DMS53 treated with DMSO at 0.1 percent for 48 hours (cell line): ENCODE measurements at regions not wholly inside any gene's neighbourhood (a gene's known extent, or its start where the extent isn't known, plus 50 kb on each side); places are given as distances from the start of the nearest gene placed in this dataset.
"Not testable (repeated sequence)": the region's sequence is repeated elsewhere in the genome, so short reads cannot be mapped to it uniquely, and the experiment has no call there.

ENCODE experiments used
- DNase-seq: peaks from one replicate; lab custom pipeline; 2025; ENCODE audit not compliant: unreplicated experiment; lab: John Stamatoyannopoulos, UW

GRCh38 chr4:54403700-54404453 is 174.8 kb downstream of the PDGFRA start:
- no peak for DNase-seq

- peak; percentile 18 for DNase-seq
These were observed 180.3 kb downstream of the PDGFRA start for GRCh38 chr4:54409270-54409817.

- no peak for DNase-seq
These were observed 185.5 kb downstream of the PDGFRA start for GRCh38 chr4:54414545-54414944.

- DNase-seq: no peak
These were observed 188.4 kb downstream of the PDGFRA start for GRCh38 chr4:54417476-54417875.

GRCh38 chr4:54418468-54418867 is 189.4 kb downstream of the PDGFRA start:
- no peak for DNase-seq

GRCh38 chr4:54423066-54423465 is 194.0 kb downstream of the PDGFRA start:
- no peak for DNase-seq

- no peak for DNase-seq
These were observed 198.7 kb downstream of the PDGFRA start for GRCh38 chr4:54427826-54428225.

GRCh38 chr4:54428940-54429339 is 199.8 kb downstream of the PDGFRA start:
- no peak for DNase-seq

- peak; percentile 10 for DNase-seq
These were observed 204.6 kb downstream of the PDGFRA start for GRCh38 chr4:54433686-54434085.

- DNase-seq: no peak
These were observed 210.7 kb downstream of the PDGFRA start for GRCh38 chr4:54439831-54440243.

GRCh38 chr4:54440394-54441136 is 211.5 kb downstream of the PDGFRA start:
- DNase-seq: peak; percentile 59

- DNase-seq: no peak
These were observed 211.9 kb upstream of the KIT start for GRCh38 chr4:54445866-54446265.

- DNase-seq: no peak
These were observed 211.2 kb upstream of the KIT start for GRCh38 chr4:54446581-54446980.

GRCh38 chr4:54447304-54447703 is 210.5 kb upstream of the KIT start:
- DNase-seq: no peak

- DNase-seq: no peak
These were observed 207.8 kb upstream of the KIT start for GRCh38 chr4:54449999-54450398.

GRCh38 chr4:54466960-54467359 is 190.8 kb upstream of the KIT start:
- DNase-seq: not testable (repeated sequence)

- peak; percentile 89 for DNase-seq
These were observed 184.6 kb upstream of the KIT start for GRCh38 chr4:54473077-54473545.

GRCh38 chr4:54473798-54474197 is 184.0 kb upstream of the KIT start:
- no peak for DNase-seq

GRCh38 chr4:54475546-54475945 is 182.2 kb upstream of the KIT start:
- DNase-seq: no peak

GRCh38 chr4:54482529-54483200 is 175.1 kb upstream of the KIT start:
- DNase-seq: no peak

GRCh38 chr4:54484383-54484782 is 173.4 kb upstream of the KIT start:
- DNase-seq: no peak
